GM23338 (cell line): ENCODE measurements at regions not wholly inside any gene's neighbourhood (a gene's known extent, or its start where the extent isn't known, plus 50 kb on each side); places are given as distances from the start of the nearest gene placed in this dataset.

Experiments used
- CREB1 ChIP-seq: fragments of 250-450 bp; sonication (Bioruptor Pico); IDR thresholded peaks from 2 replicates; pipeline ENCODE4 v1.5.0; 2020; ENCODE audit warnings: low read depth, mild to moderate bottlenecking, moderate library complexity
- EZH2 ChIP-seq: fragments of 200-600 bp; sonication (generic); IDR thresholded peaks from one replicate; pipeline ENCODE4 v1.8.0; 2017; ENCODE audit warnings: antibody characterized with exemption, mild to moderate bottlenecking, low read depth; ENCODE audit not compliant: unreplicated experiment
- EZH2phosphoT487 ChIP-seq: fragments of 200-600 bp; sonication (generic); IDR thresholded peaks from one replicate; pipeline ENCODE4 v1.8.1; 2018; ENCODE audit warnings: antibody characterized with exemption; ENCODE audit not compliant: unreplicated experiment
- JUNB ChIP-seq: IDR thresholded peaks from one replicate; pipeline ENCODE4 v1.6.1; 2016; ENCODE audit warnings: antibody characterized with exemption; ENCODE audit not compliant: unreplicated experiment
- NANOG ChIP-seq: IDR thresholded peaks from 2 replicates; pipeline ENCODE4 v1.6.1; 2016; ENCODE audit warnings: antibody characterized with exemption, borderline replicate concordance
- POLR2AphosphoS5 ChIP-seq: IDR thresholded peaks from 2 replicates; pipeline ENCODE4 v1.6.1; 2016; ENCODE audit warnings: antibody characterized with exemption, low read depth
- STAT1 ChIP-seq: IDR thresholded peaks from one replicate; pipeline ENCODE4 v1.6.1; 2016; ENCODE audit warnings: antibody characterized with exemption; ENCODE audit not compliant: unreplicated experiment
- ZNF114 ChIP-seq: fragments of 250-450 bp; sonication (Bioruptor Pico); IDR thresholded peaks from 2 replicates; pipeline ENCODE4 v1.5.0; 2020; ENCODE audit warnings: mild to moderate bottlenecking, moderate library complexity
- ZNF331 ChIP-seq: fragments of 250-450 bp; sonication (Bioruptor Pico); IDR thresholded peaks from 2 replicates; pipeline ENCODE4 v1.5.0; 2020; ENCODE audit warnings: low read depth, mild to moderate bottlenecking, moderate library complexity
- TF ChIP-seq, protein P1 (sequence below), 2 experiments: fragments of 200-600 bp in 1 of 2; sonication (generic) in 1 of 2; conservative IDR thresholded peaks; 2 replicates each; pipeline versions ENCODE4 v1.5.1 to v1.6.1; 2016 to 2017; ENCODE audit warnings: antibody characterized with exemption in 2 of 2, low read depth in 2 of 2, mild to moderate bottlenecking in 2 of 2, moderate library complexity in 1 of 2
- TF ChIP-seq, protein P2 (sequence below): IDR thresholded peaks from one replicate; pipeline ENCODE4 v1.6.1; 2018; ENCODE audit warnings: antibody characterized with exemption; ENCODE audit not compliant: unreplicated experiment
- TF ChIP-seq, protein P3 (sequence below): IDR thresholded peaks from 2 replicates; pipeline ENCODE4 v1.6.1; 2016; ENCODE audit warnings: antibody characterized with exemption
- TF ChIP-seq, protein P4 (sequence below): fragments of 250-450 bp; sonication (Bioruptor Pico); IDR thresholded peaks from 2 replicates; pipeline ENCODE4 v1.5.0; 2020; ENCODE audit warnings: mild to moderate bottlenecking, moderate library complexity

DNA sequence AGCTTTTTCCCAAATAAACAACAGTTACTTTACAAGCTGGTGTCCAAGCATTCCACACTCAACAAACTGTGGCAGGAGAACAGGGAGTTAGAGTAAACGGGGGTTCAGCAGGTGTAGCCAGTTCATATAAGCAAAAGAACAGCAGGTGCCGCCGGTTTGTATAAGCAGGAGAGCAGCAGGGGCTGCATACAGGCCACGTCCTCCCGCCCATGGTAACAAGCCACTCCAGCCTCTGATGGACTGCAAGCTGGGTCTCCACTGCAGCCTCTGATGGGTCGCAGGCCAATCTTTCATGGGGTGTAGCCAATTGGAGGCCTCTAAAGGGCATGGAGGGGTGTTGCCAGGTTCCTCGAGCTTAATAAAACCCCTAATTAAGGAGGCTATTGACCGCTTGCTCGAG is 189.3 kb downstream of the ANKRD30B start:
- TF ChIP-seq, protein P1, sequence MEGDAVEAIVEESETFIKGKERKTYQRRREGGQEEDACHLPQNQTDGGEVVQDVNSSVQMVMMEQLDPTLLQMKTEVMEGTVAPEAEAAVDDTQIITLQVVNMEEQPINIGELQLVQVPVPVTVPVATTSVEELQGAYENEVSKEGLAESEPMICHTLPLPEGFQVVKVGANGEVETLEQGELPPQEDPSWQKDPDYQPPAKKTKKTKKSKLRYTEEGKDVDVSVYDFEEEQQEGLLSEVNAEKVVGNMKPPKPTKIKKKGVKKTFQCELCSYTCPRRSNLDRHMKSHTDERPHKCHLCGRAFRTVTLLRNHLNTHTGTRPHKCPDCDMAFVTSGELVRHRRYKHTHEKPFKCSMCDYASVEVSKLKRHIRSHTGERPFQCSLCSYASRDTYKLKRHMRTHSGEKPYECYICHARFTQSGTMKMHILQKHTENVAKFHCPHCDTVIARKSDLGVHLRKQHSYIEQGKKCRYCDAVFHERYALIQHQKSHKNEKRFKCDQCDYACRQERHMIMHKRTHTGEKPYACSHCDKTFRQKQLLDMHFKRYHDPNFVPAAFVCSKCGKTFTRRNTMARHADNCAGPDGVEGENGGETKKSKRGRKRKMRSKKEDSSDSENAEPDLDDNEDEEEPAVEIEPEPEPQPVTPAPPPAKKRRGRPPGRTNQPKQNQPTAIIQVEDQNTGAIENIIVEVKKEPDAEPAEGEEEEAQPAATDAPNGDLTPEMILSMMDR (conservative IDR thresholded peaks at IDR 0.05; ENCODE audit: low read depth in 2 of 2), result no peak
- no peak for TF ChIP-seq EZH2
- no peak for TF ChIP-seq EZH2phosphoT487
- TF ChIP-seq, protein P2, sequence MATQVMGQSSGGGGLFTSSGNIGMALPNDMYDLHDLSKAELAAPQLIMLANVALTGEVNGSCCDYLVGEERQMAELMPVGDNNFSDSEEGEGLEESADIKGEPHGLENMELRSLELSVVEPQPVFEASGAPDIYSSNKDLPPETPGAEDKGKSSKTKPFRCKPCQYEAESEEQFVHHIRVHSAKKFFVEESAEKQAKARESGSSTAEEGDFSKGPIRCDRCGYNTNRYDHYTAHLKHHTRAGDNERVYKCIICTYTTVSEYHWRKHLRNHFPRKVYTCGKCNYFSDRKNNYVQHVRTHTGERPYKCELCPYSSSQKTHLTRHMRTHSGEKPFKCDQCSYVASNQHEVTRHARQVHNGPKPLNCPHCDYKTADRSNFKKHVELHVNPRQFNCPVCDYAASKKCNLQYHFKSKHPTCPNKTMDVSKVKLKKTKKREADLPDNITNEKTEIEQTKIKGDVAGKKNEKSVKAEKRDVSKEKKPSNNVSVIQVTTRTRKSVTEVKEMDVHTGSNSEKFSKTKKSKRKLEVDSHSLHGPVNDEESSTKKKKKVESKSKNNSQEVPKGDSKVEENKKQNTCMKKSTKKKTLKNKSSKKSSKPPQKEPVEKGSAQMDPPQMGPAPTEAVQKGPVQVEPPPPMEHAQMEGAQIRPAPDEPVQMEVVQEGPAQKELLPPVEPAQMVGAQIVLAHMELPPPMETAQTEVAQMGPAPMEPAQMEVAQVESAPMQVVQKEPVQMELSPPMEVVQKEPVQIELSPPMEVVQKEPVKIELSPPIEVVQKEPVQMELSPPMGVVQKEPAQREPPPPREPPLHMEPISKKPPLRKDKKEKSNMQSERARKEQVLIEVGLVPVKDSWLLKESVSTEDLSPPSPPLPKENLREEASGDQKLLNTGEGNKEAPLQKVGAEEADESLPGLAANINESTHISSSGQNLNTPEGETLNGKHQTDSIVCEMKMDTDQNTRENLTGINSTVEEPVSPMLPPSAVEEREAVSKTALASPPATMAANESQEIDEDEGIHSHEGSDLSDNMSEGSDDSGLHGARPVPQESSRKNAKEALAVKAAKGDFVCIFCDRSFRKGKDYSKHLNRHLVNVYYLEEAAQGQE, result no peak
- TF ChIP-seq POLR2AphosphoS5, result no peak
- no peak for TF ChIP-seq JUNB
- no peak for TF ChIP-seq CREB1 (CRISPR knock-in tag)
- no peak for TF ChIP-seq ZNF331 (CRISPR knock-in tag)
- TF ChIP-seq, protein P3, sequence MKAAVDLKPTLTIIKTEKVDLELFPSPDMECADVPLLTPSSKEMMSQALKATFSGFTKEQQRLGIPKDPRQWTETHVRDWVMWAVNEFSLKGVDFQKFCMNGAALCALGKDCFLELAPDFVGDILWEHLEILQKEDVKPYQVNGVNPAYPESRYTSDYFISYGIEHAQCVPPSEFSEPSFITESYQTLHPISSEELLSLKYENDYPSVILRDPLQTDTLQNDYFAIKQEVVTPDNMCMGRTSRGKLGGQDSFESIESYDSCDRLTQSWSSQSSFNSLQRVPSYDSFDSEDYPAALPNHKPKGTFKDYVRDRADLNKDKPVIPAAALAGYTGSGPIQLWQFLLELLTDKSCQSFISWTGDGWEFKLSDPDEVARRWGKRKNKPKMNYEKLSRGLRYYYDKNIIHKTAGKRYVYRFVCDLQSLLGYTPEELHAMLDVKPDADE, result no peak
- TF ChIP-seq, protein P4, sequence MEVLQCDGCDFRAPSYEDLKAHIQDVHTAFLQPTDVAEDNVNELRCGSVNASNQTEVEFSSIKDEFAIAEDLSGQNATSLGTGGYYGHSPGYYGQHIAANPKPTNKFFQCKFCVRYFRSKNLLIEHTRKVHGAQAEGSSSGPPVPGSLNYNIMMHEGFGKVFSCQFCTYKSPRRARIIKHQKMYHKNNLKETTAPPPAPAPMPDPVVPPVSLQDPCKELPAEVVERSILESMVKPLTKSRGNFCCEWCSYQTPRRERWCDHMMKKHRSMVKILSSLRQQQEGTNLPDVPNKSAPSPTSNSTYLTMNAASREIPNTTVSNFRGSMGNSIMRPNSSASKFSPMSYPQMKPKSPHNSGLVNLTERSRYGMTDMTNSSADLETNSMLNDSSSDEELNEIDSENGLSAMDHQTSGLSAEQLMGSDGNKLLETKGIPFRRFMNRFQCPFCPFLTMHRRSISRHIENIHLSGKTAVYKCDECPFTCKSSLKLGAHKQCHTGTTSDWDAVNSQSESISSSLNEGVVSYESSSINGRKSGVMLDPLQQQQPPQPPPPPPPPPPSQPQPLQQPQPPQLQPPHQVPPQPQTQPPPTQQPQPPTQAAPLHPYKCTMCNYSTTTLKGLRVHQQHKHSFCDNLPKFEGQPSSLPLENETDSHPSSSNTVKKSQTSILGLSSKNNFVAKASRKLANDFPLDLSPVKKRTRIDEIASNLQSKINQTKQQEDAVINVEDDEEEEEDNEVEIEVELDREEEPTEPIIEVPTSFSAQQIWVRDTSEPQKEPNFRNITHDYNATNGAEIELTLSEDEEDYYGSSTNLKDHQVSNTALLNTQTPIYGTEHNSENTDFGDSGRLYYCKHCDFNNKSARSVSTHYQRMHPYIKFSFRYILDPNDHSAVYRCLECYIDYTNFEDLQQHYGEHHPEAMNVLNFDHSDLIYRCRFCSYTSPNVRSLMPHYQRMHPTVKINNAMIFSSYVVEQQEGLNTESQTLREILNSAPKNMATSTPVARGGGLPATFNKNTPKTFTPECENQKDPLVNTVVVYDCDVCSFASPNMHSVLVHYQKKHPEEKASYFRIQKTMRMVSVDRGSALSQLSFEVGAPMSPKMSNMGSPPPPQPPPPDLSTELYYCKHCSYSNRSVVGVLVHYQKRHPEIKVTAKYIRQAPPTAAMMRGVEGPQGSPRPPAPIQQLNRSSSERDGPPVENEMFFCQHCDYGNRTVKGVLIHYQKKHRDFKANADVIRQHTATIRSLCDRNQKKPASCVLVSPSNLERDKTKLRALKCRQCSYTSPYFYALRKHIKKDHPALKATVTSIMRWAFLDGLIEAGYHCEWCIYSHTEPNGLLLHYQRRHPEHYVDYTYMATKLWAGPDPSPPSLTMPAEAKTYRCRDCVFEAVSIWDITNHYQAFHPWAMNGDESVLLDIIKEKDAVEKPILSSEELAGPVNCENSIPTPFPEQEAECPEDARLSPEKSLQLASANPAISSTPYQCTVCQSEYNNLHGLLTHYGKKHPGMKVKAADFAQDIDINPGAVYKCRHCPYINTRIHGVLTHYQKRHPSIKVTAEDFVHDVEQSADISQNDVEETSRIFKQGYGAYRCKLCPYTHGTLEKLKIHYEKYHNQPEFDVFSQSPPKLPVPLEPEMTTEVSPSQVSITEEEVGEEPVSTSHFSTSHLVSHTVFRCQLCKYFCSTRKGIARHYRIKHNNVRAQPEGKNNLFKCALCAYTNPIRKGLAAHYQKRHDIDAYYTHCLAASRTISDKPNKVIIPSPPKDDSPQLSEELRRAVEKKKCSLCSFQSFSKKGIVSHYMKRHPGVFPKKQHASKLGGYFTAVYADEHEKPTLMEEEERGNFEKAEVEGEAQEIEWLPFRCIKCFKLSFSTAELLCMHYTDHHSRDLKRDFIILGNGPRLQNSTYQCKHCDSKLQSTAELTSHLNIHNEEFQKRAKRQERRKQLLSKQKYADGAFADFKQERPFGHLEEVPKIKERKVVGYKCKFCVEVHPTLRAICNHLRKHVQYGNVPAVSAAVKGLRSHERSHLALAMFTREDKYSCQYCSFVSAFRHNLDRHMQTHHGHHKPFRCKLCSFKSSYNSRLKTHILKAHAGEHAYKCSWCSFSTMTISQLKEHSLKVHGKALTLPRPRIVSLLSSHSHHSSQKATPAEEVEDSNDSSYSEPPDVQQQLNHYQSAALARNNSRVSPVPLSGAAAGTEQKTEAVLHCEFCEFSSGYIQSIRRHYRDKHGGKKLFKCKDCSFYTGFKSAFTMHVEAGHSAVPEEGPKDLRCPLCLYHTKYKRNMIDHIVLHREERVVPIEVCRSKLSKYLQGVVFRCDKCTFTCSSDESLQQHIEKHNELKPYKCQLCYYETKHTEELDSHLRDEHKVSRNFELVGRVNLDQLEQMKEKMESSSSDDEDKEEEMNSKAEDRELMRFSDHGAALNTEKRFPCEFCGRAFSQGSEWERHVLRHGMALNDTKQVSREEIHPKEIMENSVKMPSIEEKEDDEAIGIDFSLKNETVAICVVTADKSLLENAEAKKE (CRISPR knock-in tag), result no peak
- TF ChIP-seq STAT1, result no peak
- TF ChIP-seq ZNF114 (CRISPR knock-in tag), result no peak
- no peak for TF ChIP-seq NANOG
